Thyroid gland (tissue), 4 donors: ENCODE measurements at regions not wholly inside any gene's neighbourhood (a gene's known extent, or its start where the extent isn't known, plus 50 kb on each side); places are given as distances from the start of the nearest gene placed in this dataset.

Source experiments
- DNase-seq, 2 donors: peaks; one replicate each; pipeline ENCODE4 v3.0.0-alpha.2; 2019
- H3K27ac ChIP-seq, 3 donors: fragments of 200-600 bp; sonication (generic); 1 replicate in 2 of 3; 2 replicates in 1 of 3; pipeline ENCODE4 v1.5.1; 2016 to 2019; ENCODE audit warnings: mild to moderate bottlenecking in 1 of 3, moderate library complexity in 1 of 3
- H3K27me3 ChIP-seq: fragments of 200-600 bp; sonication (generic); one replicate; pipeline ENCODE4 v1.5.1; 2019
- H3K36me3 ChIP-seq, 2 donors: fragments of 200-600 bp; sonication (generic); one replicate each; pipeline ENCODE4 v1.5.1; 2016 to 2019
- H3K4me1 ChIP-seq, 2 donors: fragments of 200-600 bp; sonication (generic); one replicate each; pipeline ENCODE4 v1.5.1; 2017 to 2019
- H3K4me3 ChIP-seq, 3 donors: fragments of 200-600 bp; sonication (generic); replicated peaks in 1 of 3; 1 replicate in 2 of 3; 2 replicates in 1 of 3; pipeline ENCODE4 v1.5.1; 2016; ENCODE audit warnings: mild to moderate bottlenecking in 1 of 3
- H3K9me3 ChIP-seq: fragments of 200-600 bp; sonication (generic); one replicate; pipeline ENCODE4 v1.5.1; 2017
- CTCF ChIP-seq, 6 experiments: fragments of 200-600 bp in 3 of 6; fragments of 450-650 bp in 3 of 6; sonication (generic) in 3 of 6; IDR thresholded peaks; one replicate each; pipeline ENCODE4 v1.5.1; 2016 to 2019; ENCODE audit warnings: antibody characterized with exemption in 6 of 6, mild to moderate bottlenecking in 2 of 6, inconsistent platforms in 1 of 6, moderate library complexity in 1 of 6
- POLR2A ChIP-seq, 2 donors: fragments of 450-650 bp; IDR thresholded peaks; one replicate each; pipeline ENCODE4 v1.6.1; 2017; ENCODE audit warnings: antibody characterized with exemption in 2 of 2, mild to moderate bottlenecking in 2 of 2, moderate library complexity in 1 of 2
- WGBS, 2 donors: methylation state at CpG; one replicate each; pipeline ENCODE4 v1.1.5; 2017; 5-methylcytosine and 5-hydroxymethylcytosine counted together
- intact Hi-C: fragments of 100-400 bp; cut with DNase I; formaldehyde crosslinking; loops from one replicate; pipeline ENCODE4 v1.15.1; 2023

GRCh38 chr18:52175406-52175805 lies 164.6 kb upstream of the DCC start:
- 76 to 84% methylated on average over 1 of the region's 1 CpG for WGBS, 2 donors
- intact Hi-C loops, result loop anchor here (10.0 kb wide), 1 partner anchor 61 kb away; no protein-coding TSS in a partner anchor
- Histone ChIP-seq H3K4me3 (no peak overlapping the region), H3K4me1 (no peaks in the 10 kb centered on the region), H3K27ac (no peak overlapping the region), H3K9me3 (no peaks in the 10 kb centered on the region), H3K27me3 (no peaks in the 10 kb centered on the region), H3K36me3 (no peaks in the 10 kb centered on the region)
- no peak for TF ChIP-seq CTCF (IDR thresholded peaks at IDR 0.05)
- TF ChIP-seq POLR2A (IDR thresholded peaks at IDR 0.05), result no peak
- no peak for DNase-seq

- 93 to 95% methylated on average over 2 of the region's 2 CpGs for WGBS, 2 donors
- intact Hi-C loops, result no loop called here
- no peaks in the 10 kb centered on the region for H3K4me1 ChIP-seq
- H3K27ac ChIP-seq, result no peak overlapping the region
- no peaks in the 10 kb centered on the region for H3K36me3 ChIP-seq
- H3K4me3 ChIP-seq, result no peak overlapping the region
- no peaks in the 10 kb centered on the region for H3K9me3 ChIP-seq
- H3K27me3 ChIP-seq, result no peaks in the 10 kb centered on the region
- DNase-seq, result no peak
- TF ChIP-seq CTCF (IDR thresholded peaks at IDR 0.05), result no peak
- no peak for TF ChIP-seq POLR2A (IDR thresholded peaks at IDR 0.05)
Measured at GRCh38 chr18:52183107-52183506, 156.9 kb upstream of the DCC start.

GRCh38 chr18:52190195-52190594 lies 149.8 kb upstream of the DCC start:
- Histone ChIP-seq H3K4me3 (no peak overlapping the region), H3K9me3 (no peaks in the 10 kb centered on the region), H3K4me1 (no peaks in the 10 kb centered on the region), H3K27me3 (no peaks in the 10 kb centered on the region), H3K27ac (no peak overlapping the region), H3K36me3 (no peaks in the 10 kb centered on the region)
- WGBS, 2 donors, result 81 to 86% methylated on average over 3 of the region's 3 CpGs
- intact Hi-C loops, result no loop called here
- TF ChIP-seq POLR2A (IDR thresholded peaks at IDR 0.05), result no peak
- TF ChIP-seq CTCF (IDR thresholded peaks at IDR 0.05), result no peak
- no peak for DNase-seq

- H3K27me3 ChIP-seq, result no peaks in the 10 kb centered on the region
- no peak overlapping the region for H3K4me3 ChIP-seq
- no peak for DNase-seq
- 83 to 85% methylated on average over 5 of the region's 5 CpGs for WGBS, 2 donors
- no peaks in the 10 kb centered on the region for H3K4me1 ChIP-seq
- H3K27ac ChIP-seq, result no peak overlapping the region
- no peak for TF ChIP-seq POLR2A (IDR thresholded peaks at IDR 0.05)
- no peak for TF ChIP-seq CTCF (IDR thresholded peaks at IDR 0.05)
- intact Hi-C loops, result no loop called here
- H3K9me3 ChIP-seq, result no peaks in the 10 kb centered on the region
- no peaks in the 10 kb centered on the region for H3K36me3 ChIP-seq
Measured at GRCh38 chr18:52190631-52191030, 149.4 kb upstream of the DCC start.

GRCh38 chr18:52200406-52200805 lies 139.6 kb upstream of the DCC start:
- no peaks in the 10 kb centered on the region for H3K27me3 ChIP-seq
- 92 to 93% methylated on average over 1 of the region's 1 CpG for WGBS, 2 donors
- intact Hi-C loops, result no loop called here
- no peaks in the 10 kb centered on the region for H3K36me3 ChIP-seq
- H3K4me3 ChIP-seq, result no peak overlapping the region
- H3K9me3 ChIP-seq, result no peaks in the 10 kb centered on the region
- no peaks in the 10 kb centered on the region for H3K4me1 ChIP-seq
- no peak for TF ChIP-seq POLR2A (IDR thresholded peaks at IDR 0.05)
- no peak for TF ChIP-seq CTCF (IDR thresholded peaks at IDR 0.05)
- no peak overlapping the region for H3K27ac ChIP-seq
- no peak for DNase-seq
